ENCODE measurements at regions not wholly inside any gene's neighbourhood (a gene's known extent, or its start where the extent isn't known, plus 50 kb on each side); places are given as distances from the start of the nearest gene placed in this dataset.

DNA sequence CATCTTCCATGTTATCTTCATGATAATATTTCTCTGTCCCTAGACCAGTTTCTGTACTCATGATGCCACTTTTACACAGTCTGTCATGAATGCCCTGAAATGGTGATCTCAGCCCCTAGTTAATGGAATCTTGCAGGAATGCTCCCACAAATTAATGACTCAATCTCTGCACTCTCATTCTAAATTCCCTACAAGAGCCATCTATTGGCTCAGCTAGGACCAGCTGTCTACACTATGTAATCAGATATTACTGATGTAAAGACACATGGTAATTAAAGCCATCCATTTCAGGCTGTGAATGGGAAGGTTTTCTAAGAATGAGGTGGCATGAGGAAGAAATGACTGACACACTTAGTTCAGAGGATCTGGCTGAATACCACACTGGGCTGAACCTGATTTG lies 199.1 kb upstream of the KCND3 start:
- DNase-seq (ENCODE audit: extremely low spot score, insufficient read length, low read depth) (no peak), FAIRE-seq (no peak)

DNA sequence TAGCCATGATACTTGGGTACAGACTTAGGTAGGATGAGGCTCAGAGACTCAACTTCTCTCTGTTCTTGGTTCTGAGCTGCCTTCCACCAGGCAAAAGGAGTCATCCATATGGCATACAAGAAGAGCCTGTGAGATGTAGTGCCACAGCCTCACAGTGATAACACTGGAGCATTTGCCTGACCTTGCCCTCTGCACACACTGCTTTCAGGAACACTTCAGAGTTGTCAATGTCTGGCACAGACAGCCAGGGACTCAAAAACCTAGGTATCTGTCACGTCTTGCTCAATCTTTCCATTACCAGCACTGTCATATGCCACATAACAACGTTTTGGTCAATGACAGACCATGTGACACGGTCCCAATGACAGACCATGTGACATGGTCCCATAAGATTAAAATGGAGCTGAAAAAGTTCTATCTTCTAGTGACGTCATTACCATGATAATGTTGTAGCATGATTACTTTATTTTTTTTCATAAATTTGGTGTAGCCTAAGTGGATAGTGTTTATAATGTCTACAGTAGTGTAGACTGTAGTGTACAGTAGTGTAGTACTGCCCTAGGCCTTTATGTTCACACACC lies 199.9 kb upstream of the CTTNBP2NL start:
- no peak for DNase-seq (ENCODE audit: extremely low spot score, insufficient read length, low read depth)
- FAIRE-seq, result no peak

DNA sequence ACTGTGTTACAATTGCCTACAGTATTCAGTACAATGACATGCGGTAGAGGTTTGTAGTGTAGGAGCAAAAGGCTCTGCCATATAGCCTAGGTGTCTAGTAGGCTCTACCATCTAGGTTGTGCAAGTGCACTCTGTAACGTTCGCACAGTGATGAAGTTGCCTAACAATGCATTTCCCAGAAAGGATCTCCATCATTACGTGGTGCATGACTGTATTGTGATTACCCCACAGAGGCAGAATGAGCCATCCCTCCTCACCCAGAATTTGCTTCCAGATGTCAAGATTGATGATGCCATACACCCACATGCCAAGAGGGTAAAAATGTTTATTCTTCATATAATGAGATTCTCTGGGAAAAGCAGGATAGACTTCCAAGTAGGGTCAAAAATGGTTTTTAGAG lies 199.3 kb upstream of the CTTNBP2NL start:
- DNase-seq (ENCODE audit: extremely low spot score, insufficient read length, low read depth) (no peak), FAIRE-seq (no peak)

DNA sequence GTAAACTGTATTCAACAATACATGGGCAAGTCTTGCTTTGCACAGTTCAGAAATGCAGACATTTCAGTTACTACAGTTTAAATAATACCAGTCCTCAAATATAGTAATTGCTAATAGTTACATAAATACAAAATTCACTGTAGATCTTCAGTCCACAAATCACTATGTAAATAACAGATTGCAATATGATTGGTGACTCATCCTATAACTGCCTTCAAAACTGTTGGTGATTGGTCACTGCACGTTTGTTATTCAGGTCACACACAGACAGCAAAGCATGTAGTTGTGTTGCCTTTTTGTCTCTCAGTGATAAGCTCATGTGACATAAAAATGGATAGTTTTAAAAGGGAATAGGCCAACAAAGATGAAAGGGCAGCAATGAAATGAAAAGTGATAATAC lies 186.5 kb upstream of the CTTNBP2NL start:
- FAIRE-seq (no peak), DNase-seq (ENCODE audit: extremely low spot score, insufficient read length, low read depth) (no peak)

DNA sequence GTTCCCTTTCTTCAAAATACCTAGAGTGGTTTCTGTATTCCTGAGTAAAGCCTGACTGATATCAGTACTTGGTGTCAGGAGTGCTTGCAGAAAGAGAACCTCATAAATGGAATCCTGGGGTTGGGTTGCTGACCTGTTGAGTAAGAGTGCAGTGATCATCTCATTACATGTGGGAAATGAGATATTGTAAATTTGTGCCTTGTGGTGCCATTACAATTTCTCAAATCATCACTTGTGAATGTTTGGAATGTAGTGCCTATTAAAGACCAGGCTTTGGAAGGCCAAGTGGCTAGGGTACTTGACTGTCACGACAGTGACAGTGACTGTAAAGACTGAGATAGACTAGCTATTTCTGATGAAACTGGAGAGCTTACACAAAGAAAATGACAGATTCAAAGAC lies 176.7 kb upstream of the CTTNBP2NL start:
- DNase-seq (ENCODE audit: extremely low spot score, insufficient read length, low read depth), result no peak
- FAIRE-seq, result no peak

DNA sequence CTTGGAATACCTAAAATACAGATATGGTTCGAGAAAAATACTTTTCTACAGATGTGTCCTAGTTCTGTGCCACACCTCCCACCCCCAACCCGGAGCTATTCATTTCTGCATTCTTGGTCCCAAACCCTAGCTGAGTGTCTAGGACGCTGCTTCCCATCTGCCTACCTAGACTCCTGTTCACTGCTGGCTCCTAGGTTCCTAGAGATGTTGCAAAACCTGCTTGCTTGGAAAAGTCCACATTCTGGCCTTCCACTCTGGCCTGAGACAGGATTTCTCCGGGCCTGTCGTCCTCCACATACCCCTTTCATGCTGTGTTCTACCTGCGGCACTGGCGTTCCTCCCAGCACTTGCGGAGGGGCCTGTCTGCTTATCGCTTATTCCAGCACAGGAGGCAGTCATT lies 165.8 kb upstream of the CTTNBP2NL start:
- DNase-seq (ENCODE audit: extremely low spot score, insufficient read length, low read depth) (no peak), FAIRE-seq (no peak)

DNA sequence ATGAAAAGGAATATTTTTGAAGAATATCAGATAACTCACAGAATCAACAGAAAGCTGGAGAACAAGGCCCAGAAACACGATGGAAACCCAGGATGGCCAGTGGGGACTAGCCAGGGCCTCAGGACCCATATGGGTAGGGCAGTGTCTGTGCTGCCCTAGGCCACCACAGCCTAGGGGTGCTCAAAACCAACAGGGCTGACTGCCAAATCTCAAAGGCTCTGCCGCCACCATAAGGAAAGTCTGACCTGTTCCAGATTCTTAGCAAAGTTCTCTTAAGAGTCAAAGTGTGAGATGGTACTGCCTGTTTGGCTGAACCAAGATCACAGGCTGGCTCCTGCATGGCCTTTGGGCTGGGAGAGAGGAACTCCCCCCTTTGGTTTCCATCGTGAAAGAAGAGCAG lies 164.7 kb upstream of the CTTNBP2NL start:
- FAIRE-seq (no peak), DNase-seq (ENCODE audit: extremely low spot score, insufficient read length, low read depth) (no peak)

DNA sequence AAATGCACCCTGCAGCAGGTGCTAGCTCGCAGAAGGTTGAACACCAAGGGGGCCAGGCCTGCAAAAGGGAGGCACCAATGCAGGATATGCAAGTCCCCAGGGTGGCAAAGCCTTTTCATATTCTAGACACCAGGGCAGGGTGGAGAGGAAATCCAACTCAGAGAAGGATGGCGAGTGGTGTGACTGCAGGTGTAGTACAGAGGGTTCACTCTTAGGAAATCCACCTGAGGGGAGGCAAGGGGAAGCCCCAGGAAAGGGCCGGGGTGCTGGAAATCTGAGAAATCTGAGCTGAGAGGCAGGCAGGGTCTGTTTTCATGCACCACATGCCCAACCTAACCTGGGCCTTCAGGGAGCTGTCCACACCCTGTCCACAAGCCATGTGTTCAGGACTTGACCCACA lies 163.2 kb upstream of the CTTNBP2NL start:
- DNase-seq (ENCODE audit: extremely low spot score, insufficient read length, low read depth) (no peak), FAIRE-seq (no peak)

DNA sequence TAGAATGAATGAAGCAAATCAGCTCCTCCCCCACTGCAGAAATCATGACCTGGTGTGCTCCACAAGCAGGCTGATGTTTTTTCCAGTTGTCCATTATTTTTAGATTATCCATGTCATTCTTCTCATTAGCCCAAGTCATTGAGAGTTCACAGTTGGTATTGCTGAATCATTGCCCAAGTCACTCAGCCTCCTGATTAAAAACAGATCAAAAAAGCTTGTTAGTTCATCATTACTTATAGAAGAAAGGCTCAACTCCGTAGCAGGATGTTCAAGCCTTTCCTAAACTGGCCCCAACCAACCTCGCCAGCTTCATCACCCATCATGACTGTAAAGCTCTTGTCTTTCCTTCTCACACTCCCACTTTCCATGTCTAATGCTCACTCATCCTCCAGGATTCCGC lies 161.3 kb upstream of the CTTNBP2NL start:
- DNase-seq (ENCODE audit: extremely low spot score, insufficient read length, low read depth) (no peak), FAIRE-seq (no peak)

DNA sequence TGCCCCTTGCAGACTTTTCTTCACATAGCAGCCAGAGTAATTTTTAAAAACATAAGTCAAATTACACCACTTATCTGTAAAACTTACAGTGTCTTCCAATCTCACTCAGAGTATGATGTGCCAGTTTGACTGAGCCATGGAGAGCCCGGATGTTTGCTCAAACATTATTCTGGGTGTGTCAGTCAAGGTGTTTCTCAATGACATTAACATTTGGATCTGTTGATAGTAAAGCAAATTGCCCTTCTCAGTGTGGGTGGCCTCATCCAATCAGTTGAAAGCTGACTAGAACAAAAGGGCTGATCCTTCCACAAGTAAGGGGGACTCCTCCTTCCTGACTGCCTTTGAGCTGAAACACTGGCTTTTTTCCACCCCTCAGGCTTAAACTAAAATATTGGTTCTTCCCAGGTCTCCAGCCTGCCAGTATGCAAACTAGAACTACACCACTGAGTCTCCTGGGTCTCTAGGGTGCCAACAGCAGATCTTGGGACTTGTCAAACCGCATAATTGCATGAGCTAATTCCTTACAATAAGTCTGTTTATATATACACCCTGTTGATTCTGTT lies 157.9 kb upstream of the CTTNBP2NL start:
- FAIRE-seq (no peak), DNase-seq (ENCODE audit: extremely low spot score, insufficient read length, low read depth) (no peak)

DNA sequence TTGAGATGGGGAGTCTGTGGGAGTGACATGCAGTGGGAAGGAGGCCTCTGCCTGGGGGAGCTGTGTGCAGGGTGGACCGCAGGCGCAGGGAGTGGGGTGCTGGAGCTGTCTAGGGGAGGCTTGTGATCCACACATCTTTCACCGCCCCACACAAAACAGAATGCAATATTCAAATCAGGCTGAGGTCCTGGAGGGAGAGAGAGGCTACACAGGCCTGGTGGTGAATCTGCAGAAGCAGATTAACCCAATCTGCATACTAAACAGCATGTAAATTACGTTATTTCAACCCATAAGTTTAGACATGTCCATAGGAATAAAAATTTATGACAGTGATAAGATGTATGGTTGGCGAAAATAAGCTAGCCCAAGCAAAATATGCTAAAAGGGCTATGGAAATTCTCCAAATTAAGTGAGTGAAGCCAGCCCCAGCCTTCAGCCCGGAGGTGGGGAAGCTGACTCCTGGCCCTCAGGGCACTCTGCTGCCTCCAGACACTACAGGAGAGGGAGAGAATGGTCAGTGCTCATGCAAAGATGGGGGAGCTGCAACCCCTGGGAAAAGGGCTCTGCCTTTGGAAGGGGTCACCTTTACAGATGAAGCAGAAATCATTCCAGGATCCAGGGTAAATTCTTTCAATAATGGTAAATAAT lies 156.2 kb upstream of the CTTNBP2NL start:
- no peak for DNase-seq (ENCODE audit: extremely low spot score, insufficient read length, low read depth)
- FAIRE-seq, result no peak

DNA sequence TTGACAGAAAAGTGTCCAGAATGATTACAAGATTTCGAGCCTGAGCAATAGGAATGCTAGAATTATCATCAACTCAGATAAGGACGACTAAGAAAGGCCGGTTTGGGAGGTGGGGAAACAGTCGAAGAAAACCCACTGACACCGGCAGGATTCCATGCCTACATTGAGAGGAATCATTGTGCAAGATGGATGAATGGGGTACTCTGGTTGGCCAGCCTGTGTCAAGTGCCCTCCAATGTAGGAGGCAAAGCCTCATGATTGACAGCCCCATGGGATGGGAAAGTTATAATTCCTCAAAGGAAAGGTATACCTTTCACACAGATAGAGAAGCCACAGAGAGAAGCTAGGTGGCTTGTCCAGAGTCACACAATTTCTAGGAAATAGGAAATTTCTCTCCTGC lies 153.5 kb upstream of the CTTNBP2NL start:
- no peak for FAIRE-seq
- no peak for DNase-seq (ENCODE audit: extremely low spot score, insufficient read length, low read depth)

DNA sequence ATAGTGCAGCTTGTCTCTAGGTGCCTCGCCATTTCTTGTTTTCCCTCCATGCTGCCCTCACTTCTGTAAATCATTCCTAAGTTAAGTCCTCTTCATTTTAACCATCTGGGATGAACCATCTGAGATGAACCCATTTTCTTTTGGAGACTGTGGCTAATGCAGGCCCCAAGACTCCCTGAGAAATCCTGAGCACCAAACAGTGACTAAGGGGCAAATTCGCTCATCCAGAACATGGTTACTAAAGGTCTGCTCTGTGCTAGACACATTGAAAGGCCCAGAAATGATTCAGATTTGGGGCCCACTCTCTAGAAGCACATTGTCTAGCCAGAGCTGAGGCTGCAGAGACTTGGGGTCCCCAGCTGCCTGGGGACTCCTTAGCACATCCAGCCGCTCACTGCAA lies 151.9 kb upstream of the CTTNBP2NL start:
- DNase-seq (ENCODE audit: extremely low spot score, insufficient read length, low read depth), result no peak
- no peak for FAIRE-seq

DNA sequence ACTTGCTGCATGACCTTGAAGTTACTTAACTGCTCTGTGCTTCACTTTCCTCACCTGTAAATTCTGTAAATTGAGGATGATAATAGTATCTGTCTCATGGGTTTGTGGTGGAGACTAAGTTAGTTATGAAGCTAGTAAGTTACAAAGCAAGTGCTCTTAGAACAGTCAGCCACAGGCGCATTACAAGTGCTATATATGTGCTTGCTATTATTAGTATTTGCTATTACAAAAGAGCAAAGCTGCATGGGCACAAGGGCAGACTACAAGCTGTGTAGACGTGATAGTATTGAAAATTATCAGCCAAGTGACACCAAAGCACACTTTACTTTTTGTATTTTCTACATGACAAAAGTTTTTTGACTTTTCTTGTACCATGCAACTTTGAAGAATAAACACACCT lies 150.9 kb upstream of the CTTNBP2NL start:
- DNase-seq (ENCODE audit: extremely low spot score, insufficient read length, low read depth) (no peak), FAIRE-seq (no peak)

DNA sequence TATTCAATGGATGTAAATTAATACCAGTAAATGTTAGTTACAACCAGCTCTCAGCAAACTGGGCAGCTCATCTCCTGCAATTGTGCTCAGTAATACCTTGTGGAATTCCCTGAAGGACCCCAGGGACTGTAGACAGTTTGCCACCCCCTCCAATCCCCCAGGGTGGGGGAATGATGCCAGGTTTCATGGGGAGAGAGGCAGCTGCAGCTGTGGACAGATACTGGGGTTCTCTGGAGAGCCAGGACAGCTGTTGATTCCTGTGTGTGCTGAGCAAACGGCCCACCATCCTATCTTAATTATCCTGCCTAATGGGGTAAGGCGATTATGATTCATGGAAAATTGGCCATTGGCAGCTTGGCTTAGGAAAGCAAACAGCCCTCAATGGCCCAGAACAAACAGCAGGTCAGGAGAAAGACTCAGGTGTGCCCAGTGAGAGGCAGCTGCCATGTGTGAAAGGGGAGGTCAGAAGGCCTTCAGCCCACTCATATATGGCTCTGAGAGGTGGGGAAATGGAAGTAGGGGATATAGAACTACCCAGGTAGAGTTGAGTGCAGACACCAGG lies 148.9 kb upstream of the CTTNBP2NL start:
- FAIRE-seq, result no peak
- DNase-seq (ENCODE audit: extremely low spot score, insufficient read length, low read depth), result no peak

DNA sequence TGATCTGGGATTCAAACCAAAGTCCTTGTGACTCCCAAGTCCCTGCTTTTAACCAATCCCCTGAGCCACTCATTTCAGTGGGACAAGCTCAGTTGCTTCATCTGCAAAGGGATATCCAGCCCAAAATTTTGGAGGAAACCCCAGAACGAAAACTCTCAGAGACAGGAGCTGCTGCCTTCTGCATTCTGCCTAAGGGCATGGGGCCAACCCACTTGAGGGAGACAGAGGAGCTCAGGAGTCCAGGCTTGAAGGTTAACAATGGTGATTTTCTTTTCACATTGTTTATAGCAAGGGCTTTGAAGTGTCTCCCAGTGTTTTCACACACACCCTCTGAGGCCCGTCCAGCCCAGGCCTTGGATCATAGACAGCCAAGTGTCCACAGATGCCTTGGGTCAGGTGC lies 148.1 kb upstream of the CTTNBP2NL start:
- FAIRE-seq (no peak), DNase-seq (ENCODE audit: extremely low spot score, insufficient read length, low read depth) (no peak)

DNA sequence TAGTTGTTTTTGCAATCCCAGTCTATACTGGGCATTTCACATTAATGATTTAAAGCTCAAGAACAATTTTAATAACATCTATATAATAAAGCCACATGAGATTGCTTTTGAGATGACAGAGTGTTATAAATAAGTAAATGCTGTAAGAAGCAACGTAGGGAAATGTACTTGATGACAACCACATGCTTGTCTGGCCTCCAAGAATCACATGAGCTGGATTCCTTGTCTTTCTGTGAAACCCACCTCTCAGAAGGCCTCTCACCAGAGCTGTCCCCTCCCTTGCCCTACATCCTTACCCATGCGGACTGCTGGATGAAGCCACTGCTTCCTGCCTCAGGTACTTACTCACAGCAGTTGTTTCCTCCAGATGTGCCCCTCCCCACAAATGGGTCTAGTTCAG lies 145.1 kb upstream of the CTTNBP2NL start:
- FAIRE-seq, result no peak
- no peak for DNase-seq (ENCODE audit: extremely low spot score, insufficient read length, low read depth)

DNA sequence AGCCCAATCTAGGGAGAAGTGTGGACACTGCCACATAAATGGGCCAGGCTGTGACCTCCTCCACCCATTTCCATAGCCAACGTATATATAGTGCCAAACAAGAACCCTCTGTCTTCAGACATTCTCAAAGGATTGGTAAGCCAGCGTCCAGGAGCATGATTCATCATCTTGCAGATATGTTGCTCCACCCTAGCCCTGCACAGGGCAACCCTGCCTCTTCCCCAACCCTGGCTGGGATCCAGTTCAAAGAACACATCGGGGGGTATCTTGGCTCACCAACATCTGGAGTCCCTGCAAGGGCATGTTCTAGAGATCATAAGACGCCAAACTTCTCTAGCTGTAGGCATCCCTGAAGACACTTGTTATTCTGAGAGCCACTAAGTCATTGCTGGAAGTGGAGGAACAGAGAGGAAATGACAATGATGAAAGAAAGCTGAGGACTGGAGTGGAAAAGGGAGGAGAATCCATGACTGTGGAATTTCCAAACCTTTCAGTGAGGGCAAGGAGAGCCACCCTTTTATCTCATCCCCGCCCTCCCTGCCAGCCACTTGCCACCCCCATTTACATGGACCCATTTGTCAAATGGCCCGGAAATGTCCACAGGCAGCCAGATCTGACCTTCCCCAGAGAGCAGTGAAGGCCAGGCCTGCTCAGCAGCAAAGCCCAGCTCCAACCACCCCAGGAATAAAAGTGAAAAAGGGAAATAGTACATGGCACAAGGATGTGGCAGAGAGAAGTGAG lies 144.1 kb upstream of the CTTNBP2NL start:
- FAIRE-seq (no peak), DNase-seq (ENCODE audit: extremely low spot score, insufficient read length, low read depth) (no peak)

DNA sequence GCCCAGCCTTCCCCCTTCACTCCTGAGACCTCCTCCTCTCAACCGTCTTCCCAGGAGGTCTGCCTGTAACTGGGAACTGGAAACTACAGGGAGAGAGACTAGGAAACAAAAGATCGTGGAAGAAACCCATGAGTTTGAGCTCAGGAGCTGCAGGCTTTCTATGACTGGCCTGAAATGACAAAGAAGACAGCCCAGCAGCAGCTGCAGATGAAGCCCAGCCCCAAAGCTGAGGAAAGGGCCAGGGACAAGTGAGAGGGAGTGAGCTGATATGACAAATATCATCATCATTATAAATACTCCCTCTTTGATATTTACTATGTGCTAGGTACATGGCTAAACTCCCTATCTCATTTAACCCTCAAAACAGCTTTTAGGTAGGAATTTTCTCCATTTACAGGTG lies 142.6 kb upstream of the CTTNBP2NL start:
- FAIRE-seq (no peak), DNase-seq (ENCODE audit: extremely low spot score, insufficient read length, low read depth) (no peak)

DNA sequence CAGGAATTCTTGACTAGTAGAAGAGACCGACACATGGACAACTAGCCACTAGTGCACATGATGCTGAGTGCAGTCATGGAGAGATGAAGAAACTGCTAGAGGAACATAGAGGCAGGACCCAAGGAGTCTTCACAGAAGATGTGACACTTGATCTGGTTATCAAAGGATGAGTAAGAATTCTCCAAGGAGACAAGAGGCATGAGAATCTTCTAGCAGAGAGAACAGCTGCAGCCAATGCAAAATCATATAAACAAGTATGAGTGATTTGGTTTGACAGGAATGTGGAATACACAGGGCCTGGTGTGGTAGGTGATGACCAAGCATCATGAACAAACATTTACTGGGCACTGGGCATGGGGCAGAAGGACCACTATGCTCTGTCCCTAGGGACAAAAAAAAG lies 140.9 kb upstream of the CTTNBP2NL start:
- no peak for DNase-seq (ENCODE audit: extremely low spot score, insufficient read length, low read depth)
- no peak for FAIRE-seq

DNA sequence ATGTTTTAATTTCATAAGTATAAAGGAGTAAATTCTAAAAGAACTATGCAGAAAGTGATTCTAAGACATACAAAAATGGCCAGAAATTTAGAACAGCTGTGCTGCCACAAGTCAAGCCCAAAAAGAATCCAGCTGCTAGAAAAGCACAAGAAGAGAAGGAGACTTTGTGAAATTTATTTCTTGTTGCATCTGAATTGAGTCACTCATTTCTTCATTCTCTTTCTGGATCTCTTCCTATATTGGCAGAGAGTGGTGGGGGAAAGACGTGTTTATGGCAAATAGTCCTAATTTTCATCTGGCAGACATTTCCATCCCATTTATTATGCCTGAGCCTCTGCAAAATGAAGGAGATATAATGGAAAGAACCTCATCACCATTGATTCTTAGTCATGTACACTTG lies 139.6 kb upstream of the CTTNBP2NL start:
- FAIRE-seq, result no peak

More for the DNA sequence above, 139.6 kb upstream of the CTTNBP2NL start:
- no peak for DNase-seq (ENCODE audit: extremely low spot score, insufficient read length, low read depth)

Data from GM18507 (cell line).